Cerebellar cortex (tissue), 1 donor: ENCODE measurements at regions not wholly inside any gene's neighbourhood (a gene's known extent, or its start where the extent isn't known, plus 50 kb on each side); places are given as distances from the start of the nearest gene placed in this dataset.
"Not testable (repeated sequence)": the region's sequence is repeated elsewhere in the genome, so short reads cannot be mapped to it uniquely, and the experiment has no call there.

ENCODE experiments used
- DNase-seq: peaks from one replicate; pipeline ENCODE4 v3.0.0-alpha.2; 2015; ENCODE audit warnings: low spot score

- DNase-seq, result no peak
Observed at GRCh38 chr3:77707281-77707680, 667.4 kb downstream of the ROBO2 start.

GRCh38 chr3:77709155-77709554 lies 669.3 kb downstream of the ROBO2 start:
- no peak for DNase-seq

DNA sequence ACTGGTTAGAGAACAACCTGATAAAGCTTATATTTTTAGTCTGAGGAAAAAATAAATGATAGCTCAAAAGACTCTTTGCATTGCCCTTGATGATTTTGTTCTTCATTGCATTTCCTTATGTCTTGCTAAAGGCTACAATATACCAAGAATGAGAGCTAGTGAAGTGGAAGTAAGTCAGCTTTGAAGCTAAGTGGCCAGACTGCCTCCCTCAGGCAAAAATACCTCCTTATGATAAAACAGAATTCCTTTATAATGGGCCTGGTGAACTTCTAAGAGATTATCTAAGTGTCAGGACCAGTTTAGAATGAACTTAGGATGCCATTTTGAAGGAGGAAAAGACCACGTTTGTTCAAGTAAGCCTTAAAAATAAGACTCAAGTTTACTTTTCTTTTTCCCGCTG lies 678.4 kb downstream of the ROBO2 start:
- no peak for DNase-seq

GRCh38 chr3:77720460-77720971 lies 680.6 kb downstream of the ROBO2 start:
- DNase-seq, result no peak

DNA sequence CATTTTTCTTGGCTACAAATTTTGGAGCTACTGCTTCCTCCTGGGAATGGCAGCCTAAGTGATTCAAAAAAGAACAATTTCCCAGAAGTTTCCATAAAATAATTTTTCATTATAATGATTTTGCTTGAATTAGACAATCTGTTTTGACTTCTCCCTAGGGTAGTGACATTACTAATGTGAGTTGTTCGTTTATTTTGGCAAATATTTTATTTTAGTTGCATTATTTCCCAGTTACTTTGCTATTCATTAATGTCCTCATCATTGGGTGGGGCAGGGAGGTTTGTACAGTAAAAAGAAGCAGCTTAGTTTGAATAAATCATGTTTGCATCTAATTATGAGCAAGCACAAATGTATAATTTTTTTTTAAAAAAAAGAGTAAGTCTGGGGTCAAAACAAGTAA lies 686.6 kb downstream of the ROBO2 start:
- no peak for DNase-seq

DNA sequence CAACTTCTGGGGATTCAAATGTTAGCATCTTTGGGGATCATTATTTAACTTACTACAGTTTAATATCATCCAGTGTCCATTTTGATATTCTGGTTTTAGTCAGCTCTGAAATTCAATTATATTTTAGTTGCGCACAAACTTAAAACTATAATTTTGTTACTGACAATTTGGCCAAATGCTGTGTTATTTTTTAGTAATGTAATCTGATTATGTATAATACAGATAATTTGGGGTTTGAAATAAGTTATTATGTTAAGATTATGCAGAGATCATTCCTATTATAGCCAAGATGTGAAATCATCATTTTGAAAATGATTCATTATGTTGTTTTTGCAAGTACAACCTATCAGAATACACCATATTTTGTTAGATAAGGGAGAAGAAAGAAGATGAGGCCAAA lies 706.1 kb downstream of the ROBO2 start:
- DNase-seq, result no peak

- DNase-seq, result no peak
Observed at GRCh38 chr3:77746892-77747291, 707.0 kb downstream of the ROBO2 start.

- not testable (repeated sequence) for DNase-seq
Observed at GRCh38 chr3:77756397-77756975, 716.6 kb downstream of the ROBO2 start.

DNA sequence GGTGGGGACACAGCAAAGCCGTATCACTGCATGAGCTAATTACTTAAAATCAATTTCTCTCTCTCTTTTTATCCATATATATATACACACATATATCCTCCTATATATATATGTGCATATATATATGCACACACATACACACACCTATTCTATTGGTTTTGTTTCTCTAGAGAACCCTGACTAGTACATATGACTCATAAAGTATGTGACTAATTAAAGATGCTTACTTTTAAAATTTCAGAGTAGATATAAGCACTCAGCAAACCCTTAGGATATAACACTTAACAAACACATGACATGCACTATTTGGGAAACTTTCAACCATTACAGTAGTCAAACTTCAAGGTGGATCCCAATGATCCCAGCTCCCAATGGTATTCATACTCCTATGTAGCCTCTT lies 732.6 kb downstream of the ROBO2 start:
- no peak for DNase-seq

- DNase-seq, result no peak
Observed at GRCh38 chr3:77773084-77773483, 733.2 kb downstream of the ROBO2 start.

DNA sequence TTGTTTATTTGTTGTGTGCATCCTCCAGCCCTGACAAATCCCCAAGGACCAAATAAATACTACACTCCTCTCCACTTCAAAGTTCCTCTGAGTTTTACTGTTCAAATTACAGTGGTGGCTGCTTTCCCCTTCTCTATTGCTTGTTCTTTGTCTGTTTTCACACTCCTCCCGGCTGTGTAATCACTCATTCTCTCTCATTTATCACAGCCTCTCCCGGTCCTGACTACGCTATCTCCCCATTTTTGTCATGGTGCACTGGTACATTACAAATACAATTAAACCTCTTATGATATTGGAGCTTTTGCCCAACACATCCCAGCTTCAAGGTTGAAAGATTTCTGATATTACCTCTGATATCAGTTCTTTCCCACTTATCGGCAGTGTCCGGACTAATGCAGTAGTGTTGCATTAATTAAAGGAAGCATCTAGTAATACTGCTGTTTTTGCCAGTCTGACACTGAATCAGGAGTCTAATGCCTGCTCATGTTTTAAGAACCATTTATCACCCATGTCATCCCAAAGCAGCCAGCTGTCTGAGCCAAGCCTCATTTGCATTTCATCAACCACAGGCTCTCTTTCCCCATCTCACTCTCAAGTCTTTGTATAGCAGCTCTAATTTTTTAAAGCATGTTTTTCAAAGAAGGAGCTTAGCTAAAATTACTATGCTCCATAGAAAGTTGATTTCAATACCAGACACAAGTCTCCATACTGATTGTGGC lies 740.5 kb downstream of the ROBO2 start:
- no peak for DNase-seq

- no peak for DNase-seq
Observed at GRCh38 chr3:77786216-77786615, 746.3 kb downstream of the ROBO2 start.

DNA sequence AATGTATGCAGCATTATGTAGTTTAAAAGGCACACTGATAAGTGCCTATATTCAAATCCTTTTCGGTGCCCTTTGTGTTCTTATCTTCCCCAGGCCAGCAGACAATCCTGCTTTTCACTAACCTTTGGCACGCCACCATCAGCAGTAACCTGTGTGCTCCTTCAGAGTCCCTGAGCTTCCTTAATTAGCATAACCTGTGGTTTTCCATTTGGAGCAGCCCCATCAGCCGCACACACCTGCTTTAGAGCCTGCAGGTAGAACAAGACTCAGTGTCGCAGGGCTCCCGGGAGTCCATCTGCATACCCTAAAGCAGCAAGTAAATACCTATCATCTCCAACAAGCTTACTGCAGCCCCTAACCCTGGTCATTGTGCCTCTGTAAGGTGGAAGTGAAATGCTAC lies 755.1 kb downstream of the ROBO2 start:
- no peak for DNase-seq

DNA sequence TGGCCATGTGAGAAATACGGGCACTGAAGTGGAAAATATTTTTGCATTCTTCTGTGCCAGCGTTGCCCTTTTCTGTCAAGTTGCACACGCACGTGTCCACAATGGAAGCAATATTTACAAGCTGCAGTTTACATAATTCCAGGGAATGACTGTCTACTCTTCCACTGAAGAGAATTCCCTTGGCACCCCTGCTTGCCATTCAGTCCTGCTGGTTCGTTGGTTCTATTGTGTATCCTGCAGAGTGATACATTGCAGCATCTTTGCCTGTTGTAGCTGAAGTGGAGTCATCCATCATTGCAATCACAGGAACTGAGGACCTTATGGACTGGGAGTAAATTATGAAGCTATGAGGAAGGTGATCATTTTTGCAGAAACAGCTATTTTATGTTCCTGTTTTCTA lies 759.4 kb downstream of the ROBO2 start:
- no peak for DNase-seq

DNA sequence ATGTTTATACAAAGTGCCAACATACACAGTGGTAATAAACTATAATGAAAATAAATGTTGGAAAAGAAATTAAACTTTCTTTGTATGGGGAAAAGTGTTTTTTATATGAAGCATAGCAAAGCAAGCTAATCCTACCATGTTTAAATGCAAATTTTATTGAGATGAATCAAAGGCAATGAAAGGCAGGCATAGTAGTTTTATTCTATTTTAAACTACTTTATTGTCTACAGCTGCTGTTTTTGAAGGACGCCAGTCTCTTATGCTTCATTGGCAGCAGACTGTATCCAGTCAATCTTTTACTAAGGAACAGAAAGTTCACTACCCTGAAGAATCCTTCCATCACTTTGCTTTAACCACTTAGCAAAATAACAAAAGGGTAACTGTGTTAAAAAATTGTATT lies 761.0 kb downstream of the ROBO2 start:
- DNase-seq, result no peak

GRCh38 chr3:77807312-77807711 lies 767.4 kb downstream of the ROBO2 start:
- no peak for DNase-seq

- no peak for DNase-seq
Observed at GRCh38 chr3:77814845-77815244, 774.9 kb downstream of the ROBO2 start.

DNA sequence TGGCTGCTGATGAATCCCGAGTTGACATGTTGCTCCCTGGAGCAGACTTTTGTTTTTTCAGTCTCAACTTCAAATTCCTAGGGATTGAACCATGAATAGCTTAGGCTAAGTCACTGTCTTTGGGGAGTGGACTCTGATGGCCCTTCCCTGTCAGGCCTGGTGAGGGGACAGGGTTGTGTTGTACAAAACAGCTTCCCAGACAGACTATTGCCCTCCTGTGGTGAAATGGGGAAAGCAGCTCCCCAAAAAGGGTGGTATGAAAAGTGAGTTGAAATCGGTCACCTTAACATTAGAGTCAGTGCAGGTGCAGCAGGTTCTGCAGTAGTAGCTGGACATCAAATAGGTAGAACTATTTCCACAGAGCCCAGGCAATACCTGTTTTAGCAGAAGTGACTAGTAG lies 775.6 kb downstream of the ROBO2 start:
- no peak for DNase-seq

GRCh38 chr3:77816366-77816765 lies 776.5 kb downstream of the ROBO2 start:
- DNase-seq, result no peak

DNA sequence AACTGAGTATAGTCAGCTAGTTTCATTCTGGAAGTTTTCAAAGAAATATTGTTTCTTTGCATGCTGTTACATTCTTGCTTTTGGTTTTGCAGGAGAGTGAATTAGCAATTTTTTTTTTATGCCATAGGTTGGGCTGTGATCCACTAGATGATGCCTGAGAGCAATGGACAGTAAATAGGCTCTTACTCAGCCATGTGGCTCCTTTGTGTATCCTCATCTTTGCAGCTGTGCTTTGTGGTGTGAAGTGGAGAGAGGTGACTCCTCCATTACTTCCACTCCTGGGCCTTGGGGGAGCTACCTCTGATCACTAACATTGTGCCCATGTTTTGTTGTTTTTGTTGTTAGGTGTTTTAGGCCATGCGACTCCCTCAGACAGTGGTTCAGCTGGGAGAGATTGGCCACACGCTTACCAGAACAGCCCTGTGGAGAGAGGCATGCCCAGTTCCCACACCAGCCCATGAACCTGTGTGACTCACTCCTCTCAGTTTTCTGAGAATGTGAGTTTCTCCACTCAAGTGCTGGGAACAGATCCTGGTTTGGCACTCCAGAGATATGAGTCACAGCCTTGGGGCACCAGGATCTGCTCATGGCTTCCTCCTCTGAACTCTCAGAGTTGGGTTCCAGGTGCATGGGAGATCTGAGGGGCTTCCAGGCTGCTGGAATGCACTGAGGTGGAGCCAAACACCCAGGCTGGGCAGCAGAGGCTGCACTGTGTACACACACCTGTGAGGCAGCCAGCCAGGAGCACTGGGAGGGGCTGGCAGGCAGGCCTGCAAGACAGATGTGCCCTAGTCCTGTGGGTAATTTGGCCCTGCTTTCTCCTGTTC lies 785.3 kb downstream of the ROBO2 start:
- no peak for DNase-seq

DNA sequence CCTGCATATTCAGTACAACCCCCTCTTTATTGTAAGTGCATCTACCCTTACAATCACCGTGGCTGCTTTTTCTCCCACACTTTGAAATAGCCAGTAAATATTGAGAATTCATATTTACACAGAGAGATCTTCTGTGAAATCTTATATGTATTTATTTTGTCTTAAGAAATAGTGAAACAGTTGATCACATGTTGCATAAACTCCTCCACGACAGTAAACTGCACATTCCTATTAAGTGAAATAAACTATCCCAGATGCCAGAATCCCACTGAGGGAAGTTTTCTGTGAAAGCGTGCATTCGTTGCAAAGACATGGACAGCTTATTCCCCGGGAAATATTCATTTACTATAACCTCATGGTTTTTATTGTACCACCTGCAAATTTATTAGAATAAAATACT lies 796.0 kb downstream of the ROBO2 start:
- DNase-seq, result no peak

GRCh38 chr3:77837456-77838025 lies 797.6 kb downstream of the ROBO2 start:
- no peak for DNase-seq

GRCh38 chr3:77859156-77859555 lies 819.3 kb downstream of the ROBO2 start:
- DNase-seq, result no peak
